WTC11 (cell line): ENCODE measurements at regions not wholly inside any gene's neighbourhood (a gene's known extent, or its start where the extent isn't known, plus 50 kb on each side); places are given as distances from the start of the nearest gene placed in this dataset.
A peak's percentile ranks its signal among the peaks of the same experiment; 100 is the strongest.

Experiments
- ATF1 ChIP-seq: sonication (generic); formaldehyde crosslinking; IDR thresholded peaks from 2 replicates; pipeline ENCODE4 v1.8.1; 2023; ENCODE audit warnings: mild to moderate bottlenecking, moderate library complexity, missing genetic modification reagents
- CDX4 ChIP-seq: fragments of 250-450 bp; sonication (Bioruptor Pico); IDR thresholded peaks from 2 replicates; pipeline ENCODE4 v1.9.0; 2021; ENCODE audit warnings: moderate library complexity, mild to moderate bottlenecking, inconsistent platforms, borderline replicate concordance
- ELF4 ChIP-seq: sonication (generic); formaldehyde crosslinking; IDR thresholded peaks from 2 replicates; pipeline ENCODE4 v1.8.1; 2022; ENCODE audit warnings: low read depth, mild to moderate bottlenecking, moderate library complexity, missing genetic modification reagents
- EMX1 ChIP-seq: fragments of 250-450 bp; sonication (Bioruptor Pico); IDR thresholded peaks from 2 replicates; pipeline ENCODE4 v1.8.0; 2021; ENCODE audit warnings: mild to moderate bottlenecking
- ERG ChIP-seq: fragments of 250-450 bp; sonication (Bioruptor Pico); IDR thresholded peaks from 2 replicates; pipeline ENCODE4 v1.8.0; 2021; ENCODE audit warnings: mild to moderate bottlenecking
- JAZF1 ChIP-seq: fragments of 250-450 bp; sonication (Bioruptor Pico); IDR thresholded peaks from 2 replicates; pipeline ENCODE4 v1.9.0; 2021; ENCODE audit warnings: moderate library complexity, mild to moderate bottlenecking, inconsistent platforms
- MAX ChIP-seq: sonication (generic); formaldehyde crosslinking; IDR thresholded peaks from 2 replicates; pipeline ENCODE4 v1.8.0; 2022; ENCODE audit warnings: mild to moderate bottlenecking, missing genetic modification reagents
- MYBL2 ChIP-seq: sonication (generic); formaldehyde crosslinking; IDR thresholded peaks from 2 replicates; pipeline ENCODE4 v1.8.1; 2023; ENCODE audit warnings: mild to moderate bottlenecking, moderate library complexity, missing genetic modification reagents
- PRRX2 ChIP-seq: fragments of 250-450 bp; sonication (Bioruptor Pico); IDR thresholded peaks from 2 replicates; pipeline ENCODE4 v1.8.0; 2021; ENCODE audit warnings: mild to moderate bottlenecking
- TEAD1 ChIP-seq: sonication (generic); formaldehyde crosslinking; IDR thresholded peaks from 2 replicates; pipeline ENCODE4 v1.8.0; 2022; ENCODE audit warnings: mild to moderate bottlenecking, missing genetic modification reagents
- USF2 ChIP-seq: sonication (generic); formaldehyde crosslinking; IDR thresholded peaks from 2 replicates; pipeline ENCODE4 v1.8.1; 2023; ENCODE audit warnings: mild to moderate bottlenecking, missing genetic modification reagents, moderate library complexity
- ZMAT4 ChIP-seq: fragments of 250-450 bp; sonication (Bioruptor Pico); IDR thresholded peaks from 2 replicates; pipeline ENCODE4 v1.9.0; 2021; ENCODE audit warnings: mild to moderate bottlenecking
- ZNF138 ChIP-seq: sonication (generic); formaldehyde crosslinking; conservative IDR thresholded peaks from 2 replicates; pipeline ENCODE4 v1.8.1; 2022; ENCODE audit warnings: mild to moderate bottlenecking, moderate library complexity, missing genetic modification reagents
- ZNF416 ChIP-seq: fragments of 250-450 bp; sonication (Bioruptor Pico); IDR thresholded peaks from 2 replicates; pipeline ENCODE4 v1.9.0; 2021; ENCODE audit warnings: mild to moderate bottlenecking, inconsistent platforms
- TF ChIP-seq, protein P1 (sequence below): sonication (generic); formaldehyde crosslinking; conservative IDR thresholded peaks from 2 replicates; pipeline ENCODE4 v1.8.1; 2023; ENCODE audit warnings: mild to moderate bottlenecking, low read depth, missing genetic modification reagents, moderate library complexity
- TF ChIP-seq, protein P2 (sequence below): fragments of 250-450 bp; sonication (Bioruptor Pico); IDR thresholded peaks from 2 replicates; pipeline ENCODE4 v1.9.0; 2021; ENCODE audit warnings: mild to moderate bottlenecking, borderline replicate concordance
- TF ChIP-seq, protein P3 (sequence below): sonication (generic); formaldehyde crosslinking; IDR thresholded peaks from 2 replicates; pipeline ENCODE4 v1.8.1; 2022; ENCODE audit warnings: mild to moderate bottlenecking, moderate library complexity, missing genetic modification reagents
- TF ChIP-seq, protein P4 (sequence below): sonication (generic); formaldehyde crosslinking; IDR thresholded peaks from 2 replicates; pipeline ENCODE4 v1.8.1; 2022; ENCODE audit warnings: low read depth, mild to moderate bottlenecking, moderate library complexity, missing genetic modification reagents, borderline replicate concordance
- TF ChIP-seq, protein P5 (sequence below): sonication (generic); formaldehyde crosslinking; IDR thresholded peaks from 2 replicates; pipeline ENCODE4 v1.8.0; 2022; ENCODE audit warnings: mild to moderate bottlenecking, missing genetic modification reagents
- TF ChIP-seq, protein P6 (sequence below): fragments of 250-450 bp; sonication (Bioruptor Pico); IDR thresholded peaks from 2 replicates; pipeline ENCODE4 v1.9.0; 2021; ENCODE audit warnings: mild to moderate bottlenecking

GRCh38 chr9:36485647-36486328 lies 85.7 kb upstream of the RNF38 start (continued):
- TF ChIP-seq, protein P1, sequence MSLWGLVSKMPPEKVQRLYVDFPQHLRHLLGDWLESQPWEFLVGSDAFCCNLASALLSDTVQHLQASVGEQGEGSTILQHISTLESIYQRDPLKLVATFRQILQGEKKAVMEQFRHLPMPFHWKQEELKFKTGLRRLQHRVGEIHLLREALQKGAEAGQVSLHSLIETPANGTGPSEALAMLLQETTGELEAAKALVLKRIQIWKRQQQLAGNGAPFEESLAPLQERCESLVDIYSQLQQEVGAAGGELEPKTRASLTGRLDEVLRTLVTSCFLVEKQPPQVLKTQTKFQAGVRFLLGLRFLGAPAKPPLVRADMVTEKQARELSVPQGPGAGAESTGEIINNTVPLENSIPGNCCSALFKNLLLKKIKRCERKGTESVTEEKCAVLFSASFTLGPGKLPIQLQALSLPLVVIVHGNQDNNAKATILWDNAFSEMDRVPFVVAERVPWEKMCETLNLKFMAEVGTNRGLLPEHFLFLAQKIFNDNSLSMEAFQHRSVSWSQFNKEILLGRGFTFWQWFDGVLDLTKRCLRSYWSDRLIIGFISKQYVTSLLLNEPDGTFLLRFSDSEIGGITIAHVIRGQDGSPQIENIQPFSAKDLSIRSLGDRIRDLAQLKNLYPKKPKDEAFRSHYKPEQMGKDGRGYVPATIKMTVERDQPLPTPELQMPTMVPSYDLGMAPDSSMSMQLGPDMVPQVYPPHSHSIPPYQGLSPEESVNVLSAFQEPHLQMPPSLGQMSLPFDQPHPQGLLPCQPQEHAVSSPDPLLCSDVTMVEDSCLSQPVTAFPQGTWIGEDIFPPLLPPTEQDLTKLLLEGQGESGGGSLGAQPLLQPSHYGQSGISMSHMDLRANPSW (CRISPR knock-in tag) = no peak
- TF ChIP-seq, protein P2, sequence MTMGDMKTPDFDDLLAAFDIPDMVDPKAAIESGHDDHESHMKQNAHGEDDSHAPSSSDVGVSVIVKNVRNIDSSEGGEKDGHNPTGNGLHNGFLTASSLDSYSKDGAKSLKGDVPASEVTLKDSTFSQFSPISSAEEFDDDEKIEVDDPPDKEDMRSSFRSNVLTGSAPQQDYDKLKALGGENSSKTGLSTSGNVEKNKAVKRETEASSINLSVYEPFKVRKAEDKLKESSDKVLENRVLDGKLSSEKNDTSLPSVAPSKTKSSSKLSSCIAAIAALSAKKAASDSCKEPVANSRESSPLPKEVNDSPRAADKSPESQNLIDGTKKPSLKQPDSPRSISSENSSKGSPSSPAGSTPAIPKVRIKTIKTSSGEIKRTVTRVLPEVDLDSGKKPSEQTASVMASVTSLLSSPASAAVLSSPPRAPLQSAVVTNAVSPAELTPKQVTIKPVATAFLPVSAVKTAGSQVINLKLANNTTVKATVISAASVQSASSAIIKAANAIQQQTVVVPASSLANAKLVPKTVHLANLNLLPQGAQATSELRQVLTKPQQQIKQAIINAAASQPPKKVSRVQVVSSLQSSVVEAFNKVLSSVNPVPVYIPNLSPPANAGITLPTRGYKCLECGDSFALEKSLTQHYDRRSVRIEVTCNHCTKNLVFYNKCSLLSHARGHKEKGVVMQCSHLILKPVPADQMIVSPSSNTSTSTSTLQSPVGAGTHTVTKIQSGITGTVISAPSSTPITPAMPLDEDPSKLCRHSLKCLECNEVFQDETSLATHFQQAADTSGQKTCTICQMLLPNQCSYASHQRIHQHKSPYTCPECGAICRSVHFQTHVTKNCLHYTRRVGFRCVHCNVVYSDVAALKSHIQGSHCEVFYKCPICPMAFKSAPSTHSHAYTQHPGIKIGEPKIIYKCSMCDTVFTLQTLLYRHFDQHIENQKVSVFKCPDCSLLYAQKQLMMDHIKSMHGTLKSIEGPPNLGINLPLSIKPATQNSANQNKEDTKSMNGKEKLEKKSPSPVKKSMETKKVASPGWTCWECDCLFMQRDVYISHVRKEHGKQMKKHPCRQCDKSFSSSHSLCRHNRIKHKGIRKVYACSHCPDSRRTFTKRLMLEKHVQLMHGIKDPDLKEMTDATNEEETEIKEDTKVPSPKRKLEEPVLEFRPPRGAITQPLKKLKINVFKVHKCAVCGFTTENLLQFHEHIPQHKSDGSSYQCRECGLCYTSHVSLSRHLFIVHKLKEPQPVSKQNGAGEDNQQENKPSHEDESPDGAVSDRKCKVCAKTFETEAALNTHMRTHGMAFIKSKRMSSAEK (CRISPR knock-in tag) = no peak
- no peak for TF ChIP-seq ERG (CRISPR knock-in tag)
- no peak for TF ChIP-seq MYBL2
- no peak for TF ChIP-seq ZNF416 (CRISPR knock-in tag)
- TF ChIP-seq EMX1 (CRISPR knock-in tag) = no peak
- 0 out of 2 replicates have a peak, but pooled peaks have one; percentile 41 for TF ChIP-seq TEAD1 (CRISPR knock-in tag)
- no peak for TF ChIP-seq ATF1 (CRISPR knock-in tag)
- no peak for TF ChIP-seq ELF4
- no peak for TF ChIP-seq ZMAT4 (CRISPR knock-in tag)
- TF ChIP-seq, protein P3, sequence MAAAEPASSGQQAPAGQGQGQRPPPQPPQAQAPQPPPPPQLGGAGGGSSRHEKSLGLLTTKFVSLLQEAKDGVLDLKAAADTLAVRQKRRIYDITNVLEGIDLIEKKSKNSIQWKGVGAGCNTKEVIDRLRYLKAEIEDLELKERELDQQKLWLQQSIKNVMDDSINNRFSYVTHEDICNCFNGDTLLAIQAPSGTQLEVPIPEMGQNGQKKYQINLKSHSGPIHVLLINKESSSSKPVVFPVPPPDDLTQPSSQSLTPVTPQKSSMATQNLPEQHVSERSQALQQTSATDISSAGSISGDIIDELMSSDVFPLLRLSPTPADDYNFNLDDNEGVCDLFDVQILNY = no peak
- TF ChIP-seq CDX4 (CRISPR knock-in tag) = no peak
- TF ChIP-seq JAZF1 (CRISPR knock-in tag) = no peak
- no peak for TF ChIP-seq PRRX2 (CRISPR knock-in tag)
- TF ChIP-seq ZNF138 (CRISPR knock-in tag) = no peak
- TF ChIP-seq, protein P4, sequence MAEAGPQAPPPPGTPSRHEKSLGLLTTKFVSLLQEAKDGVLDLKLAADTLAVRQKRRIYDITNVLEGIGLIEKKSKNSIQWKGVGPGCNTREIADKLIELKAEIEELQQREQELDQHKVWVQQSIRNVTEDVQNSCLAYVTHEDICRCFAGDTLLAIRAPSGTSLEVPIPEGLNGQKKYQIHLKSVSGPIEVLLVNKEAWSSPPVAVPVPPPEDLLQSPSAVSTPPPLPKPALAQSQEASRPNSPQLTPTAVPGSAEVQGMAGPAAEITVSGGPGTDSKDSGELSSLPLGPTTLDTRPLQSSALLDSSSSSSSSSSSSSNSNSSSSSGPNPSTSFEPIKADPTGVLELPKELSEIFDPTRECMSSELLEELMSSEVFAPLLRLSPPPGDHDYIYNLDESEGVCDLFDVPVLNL = no peak
- TF ChIP-seq, protein P5, sequence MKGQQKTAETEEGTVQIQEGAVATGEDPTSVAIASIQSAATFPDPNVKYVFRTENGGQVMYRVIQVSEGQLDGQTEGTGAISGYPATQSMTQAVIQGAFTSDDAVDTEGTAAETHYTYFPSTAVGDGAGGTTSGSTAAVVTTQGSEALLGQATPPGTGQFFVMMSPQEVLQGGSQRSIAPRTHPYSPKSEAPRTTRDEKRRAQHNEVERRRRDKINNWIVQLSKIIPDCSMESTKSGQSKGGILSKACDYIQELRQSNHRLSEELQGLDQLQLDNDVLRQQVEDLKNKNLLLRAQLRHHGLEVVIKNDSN (CRISPR knock-in tag) = no peak
- TF ChIP-seq, protein P6, sequence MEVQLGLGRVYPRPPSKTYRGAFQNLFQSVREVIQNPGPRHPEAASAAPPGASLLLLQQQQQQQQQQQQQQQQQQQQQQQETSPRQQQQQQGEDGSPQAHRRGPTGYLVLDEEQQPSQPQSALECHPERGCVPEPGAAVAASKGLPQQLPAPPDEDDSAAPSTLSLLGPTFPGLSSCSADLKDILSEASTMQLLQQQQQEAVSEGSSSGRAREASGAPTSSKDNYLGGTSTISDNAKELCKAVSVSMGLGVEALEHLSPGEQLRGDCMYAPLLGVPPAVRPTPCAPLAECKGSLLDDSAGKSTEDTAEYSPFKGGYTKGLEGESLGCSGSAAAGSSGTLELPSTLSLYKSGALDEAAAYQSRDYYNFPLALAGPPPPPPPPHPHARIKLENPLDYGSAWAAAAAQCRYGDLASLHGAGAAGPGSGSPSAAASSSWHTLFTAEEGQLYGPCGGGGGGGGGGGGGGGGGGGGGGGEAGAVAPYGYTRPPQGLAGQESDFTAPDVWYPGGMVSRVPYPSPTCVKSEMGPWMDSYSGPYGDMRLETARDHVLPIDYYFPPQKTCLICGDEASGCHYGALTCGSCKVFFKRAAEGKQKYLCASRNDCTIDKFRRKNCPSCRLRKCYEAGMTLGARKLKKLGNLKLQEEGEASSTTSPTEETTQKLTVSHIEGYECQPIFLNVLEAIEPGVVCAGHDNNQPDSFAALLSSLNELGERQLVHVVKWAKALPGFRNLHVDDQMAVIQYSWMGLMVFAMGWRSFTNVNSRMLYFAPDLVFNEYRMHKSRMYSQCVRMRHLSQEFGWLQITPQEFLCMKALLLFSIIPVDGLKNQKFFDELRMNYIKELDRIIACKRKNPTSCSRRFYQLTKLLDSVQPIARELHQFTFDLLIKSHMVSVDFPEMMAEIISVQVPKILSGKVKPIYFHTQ (CRISPR knock-in tag) = no peak
- no peak for TF ChIP-seq USF2
- TF ChIP-seq MAX (CRISPR knock-in tag) = peak; percentile 19; the same call in 1 of the 2 replicates
